ENCODE measurements at regions not wholly inside any gene's neighbourhood (a gene's known extent, or its start where the extent isn't known, plus 50 kb on each side); places are given as distances from the start of the nearest gene placed in this dataset.

- peaks cover 37% of the 10 kb centered on the region for H3K4me1 Mint-ChIP-seq
- no peak for DNase-seq (ENCODE audit: low read depth, low spot score)
- no peaks in the 10 kb centered on the region for H3K9me3 Mint-ChIP-seq
- H3K4me3 Mint-ChIP-seq: no peak overlapping the region
- TF ChIP-seq CTCF (conservative IDR thresholded peaks at IDR 0.05): no peak
- no peaks in the 10 kb centered on the region for H3K27me3 Mint-ChIP-seq (ENCODE audit: low read depth)
- H3K27ac Mint-ChIP-seq (ENCODE audit: unreplicated experiment): no peak overlapping the region
- no peaks in the 10 kb centered on the region for H3K36me3 Mint-ChIP-seq (ENCODE audit: low read depth)
Observed at GRCh38 chr20:60506061-60506460, 547.8 kb downstream of the CDH26 start.

- Mint-ChIP-seq H3K36me3 (ENCODE audit: low read depth) (no peaks in the 10 kb centered on the region), H3K9me3 (no peaks in the 10 kb centered on the region), H3K27me3 (ENCODE audit: low read depth) (no peaks in the 10 kb centered on the region), H3K4me3 (no peak overlapping the region), H3K27ac (ENCODE audit: unreplicated experiment) (no peak overlapping the region), H3K4me1 (peaks cover 46% of the 10 kb centered on the region)
- DNase-seq (ENCODE audit: low read depth, low spot score): no peak
- no peak for TF ChIP-seq CTCF (conservative IDR thresholded peaks at IDR 0.05)
Observed at GRCh38 chr20:60507087-60507694, 549.0 kb downstream of the CDH26 start.

GRCh38 chr20:60509407-60509806 is 551.2 kb downstream of the CDH26 start:
- no peak for TF ChIP-seq CTCF (conservative IDR thresholded peaks at IDR 0.05)
- no peaks in the 10 kb centered on the region for H3K27me3 Mint-ChIP-seq (ENCODE audit: low read depth)
- DNase-seq (ENCODE audit: low read depth, low spot score): no peak
- H3K27ac Mint-ChIP-seq (ENCODE audit: unreplicated experiment): no peak overlapping the region
- H3K4me3 Mint-ChIP-seq: no peak overlapping the region
- peaks cover 50% of the 10 kb centered on the region for H3K4me1 Mint-ChIP-seq
- H3K36me3 Mint-ChIP-seq (ENCODE audit: low read depth): no peaks in the 10 kb centered on the region
- no peaks in the 10 kb centered on the region for H3K9me3 Mint-ChIP-seq

GRCh38 chr20:60510356-60510755 is 552.1 kb downstream of the CDH26 start:
- Mint-ChIP-seq H3K4me1 (peaks cover 50% of the 10 kb centered on the region), H3K9me3 (no peaks in the 10 kb centered on the region), H3K36me3 (ENCODE audit: low read depth) (no peaks in the 10 kb centered on the region), H3K27ac (ENCODE audit: unreplicated experiment) (peak overlapping the region; percentile 73), H3K4me3 (no peak overlapping the region), H3K27me3 (ENCODE audit: low read depth) (no peaks in the 10 kb centered on the region)
- TF ChIP-seq CTCF (conservative IDR thresholded peaks at IDR 0.05): no peak
- no peak for DNase-seq (ENCODE audit: low read depth, low spot score)

GRCh38 chr20:60512443-60512842 is 554.2 kb downstream of the CDH26 start:
- H3K4me1 Mint-ChIP-seq: peaks cover 44% of the 10 kb centered on the region
- H3K27me3 Mint-ChIP-seq (ENCODE audit: low read depth): no peaks in the 10 kb centered on the region
- no peak for TF ChIP-seq CTCF (conservative IDR thresholded peaks at IDR 0.05)
- DNase-seq (ENCODE audit: low read depth, low spot score): peak; percentile 22
- H3K9me3 Mint-ChIP-seq: no peaks in the 10 kb centered on the region
- H3K36me3 Mint-ChIP-seq (ENCODE audit: low read depth): no peaks in the 10 kb centered on the region
- H3K27ac Mint-ChIP-seq (ENCODE audit: unreplicated experiment): peak overlapping the region; percentile 54
- peak overlapping the region; percentile 4 for H3K4me3 Mint-ChIP-seq

Data from neural crest cell (in vitro differentiated cells).